Mammary epithelial cell (primary cell): ENCODE measurements at regions not wholly inside any gene's neighbourhood (a gene's known extent, or its start where the extent isn't known, plus 50 kb on each side); places are given as distances from the start of the nearest gene placed in this dataset.

Experiments
- EZH2 ChIP-seq: IDR thresholded peaks from 2 replicates; pipeline ENCODE4 v1.6.1; 2012; ENCODE audit warnings: low read length, inconsistent platforms, borderline replicate concordance
- TF ChIP-seq, protein P1 (sequence below), 2 donors: IDR thresholded peaks in 1 of 2; conservative IDR thresholded peaks in 1 of 2; 2 replicates each; pipeline ENCODE4 v1.5.1; 2011 to 2012; ENCODE audit warnings: inconsistent platforms in 2 of 2, low read length in 2 of 2, mild to moderate bottlenecking in 2 of 2, control low read depth in 1 of 2, low read depth in 1 of 2; ENCODE audit not compliant: insufficient read depth in 1 of 2; ENCODE audit errors: extremely low read depth in 1 of 2

DNA sequence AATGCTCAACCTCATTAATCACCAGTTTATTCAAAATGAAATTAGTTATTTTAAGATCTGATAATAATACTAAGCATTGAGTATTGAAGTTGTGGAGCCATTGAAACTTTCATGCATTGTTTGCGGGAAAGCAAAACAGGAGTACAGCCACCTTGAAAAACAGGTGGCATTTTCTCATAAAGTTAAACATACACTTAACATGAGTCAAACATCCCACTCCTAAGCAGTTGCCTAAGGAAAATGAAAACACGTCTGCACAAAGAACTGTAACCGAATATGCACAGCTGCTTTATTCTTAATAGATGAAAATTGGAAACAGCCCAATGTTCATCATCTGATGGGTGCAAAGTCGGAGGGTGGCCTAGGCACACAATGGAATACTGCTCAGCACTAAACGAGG, 177.3 kb downstream of the IRX2 start:
- TF ChIP-seq, protein P1, sequence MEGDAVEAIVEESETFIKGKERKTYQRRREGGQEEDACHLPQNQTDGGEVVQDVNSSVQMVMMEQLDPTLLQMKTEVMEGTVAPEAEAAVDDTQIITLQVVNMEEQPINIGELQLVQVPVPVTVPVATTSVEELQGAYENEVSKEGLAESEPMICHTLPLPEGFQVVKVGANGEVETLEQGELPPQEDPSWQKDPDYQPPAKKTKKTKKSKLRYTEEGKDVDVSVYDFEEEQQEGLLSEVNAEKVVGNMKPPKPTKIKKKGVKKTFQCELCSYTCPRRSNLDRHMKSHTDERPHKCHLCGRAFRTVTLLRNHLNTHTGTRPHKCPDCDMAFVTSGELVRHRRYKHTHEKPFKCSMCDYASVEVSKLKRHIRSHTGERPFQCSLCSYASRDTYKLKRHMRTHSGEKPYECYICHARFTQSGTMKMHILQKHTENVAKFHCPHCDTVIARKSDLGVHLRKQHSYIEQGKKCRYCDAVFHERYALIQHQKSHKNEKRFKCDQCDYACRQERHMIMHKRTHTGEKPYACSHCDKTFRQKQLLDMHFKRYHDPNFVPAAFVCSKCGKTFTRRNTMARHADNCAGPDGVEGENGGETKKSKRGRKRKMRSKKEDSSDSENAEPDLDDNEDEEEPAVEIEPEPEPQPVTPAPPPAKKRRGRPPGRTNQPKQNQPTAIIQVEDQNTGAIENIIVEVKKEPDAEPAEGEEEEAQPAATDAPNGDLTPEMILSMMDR (conservative IDR thresholded peaks at IDR 0.05 in 1 of 2, IDR thresholded peaks at IDR 0.05 in 1 of 2; ENCODE audit: extremely low read depth in 1 of 2, insufficient read depth in 1 of 2, low read depth in 1 of 2, low read length in 2 of 2), result no peak
- no peak for TF ChIP-seq EZH2
